SU-DHL-6 (cell line): ENCODE measurements at regions not wholly inside any gene's neighbourhood (a gene's known extent, or its start where the extent isn't known, plus 50 kb on each side); places are given as distances from the start of the nearest gene placed in this dataset.

Source experiments
- H2AFZ ChIP-seq: fragments of 200-600 bp; sonication (generic); 2 replicates; pipeline ENCODE4 v1.6.1; 2014; ENCODE audit warnings: low read depth, mild to moderate bottlenecking, moderate library complexity, mixed read lengths, antibody characterized with exemption, low read length; ENCODE audit not compliant: severe bottlenecking
- H3F3A ChIP-seq: fragments of 200-600 bp; shearing (Covaris generic); 2 replicates; pipeline ENCODE4 v1.6.0; 2016; ENCODE audit warnings: antibody characterized with exemption, mild to moderate bottlenecking; ENCODE audit not compliant: insufficient read depth
- H3K27ac ChIP-seq: fragments of 200-600 bp; sonication (generic); 2 replicates; pipeline ENCODE4 v1.5.1; 2016; ENCODE audit warnings: low read depth, mild to moderate bottlenecking, low read length, moderate library complexity, mixed read lengths
- H3K27me3 ChIP-seq: fragments of 200-600 bp; sonication (generic), shearing (Covaris generic); 2 replicates; pipeline ENCODE4 v1.6.0; 2014; ENCODE audit warnings: mild to moderate bottlenecking, low read length
- H3K36me3 ChIP-seq: fragments of 200-600 bp; sonication (generic); 2 replicates; pipeline ENCODE4 v1.6.1; 2014; ENCODE audit warnings: mild to moderate bottlenecking, low read length, mixed read lengths
- H3K4me2 ChIP-seq: fragments of 300-600, 200-600 bp; shearing (Covaris generic), sonication (generic); 2 replicates; pipeline ENCODE4 v1.6.0; 2014; ENCODE audit warnings: low read length, low read depth, mild to moderate bottlenecking; ENCODE audit not compliant: poor library complexity, severe bottlenecking
- H3K4me3 ChIP-seq: fragments of 200-600 bp; sonication (generic); 2 replicates; pipeline ENCODE4 v1.5.1; 2014; ENCODE audit warnings: antibody characterized with exemption, low read length, mild to moderate bottlenecking, mixed read lengths; ENCODE audit not compliant: insufficient read depth, poor library complexity, severe bottlenecking
- H3K79me2 ChIP-seq: fragments of 200-600 bp; sonication (generic); 2 replicates; pipeline ENCODE4 v1.6.1; 2014; ENCODE audit warnings: mild to moderate bottlenecking, low read length, moderate library complexity; ENCODE audit not compliant: insufficient read depth
- H3K9ac ChIP-seq: fragments of 200-600 bp; sonication (generic); 2 replicates; pipeline ENCODE4 v1.7.0; 2014; ENCODE audit warnings: mild to moderate bottlenecking, low read length
- H3K9me2 ChIP-seq: fragments of 200-600 bp; sonication (generic); replicated peaks from 2 replicates; pipeline ENCODE4 v1.6.1; 2014; ENCODE audit warnings: low read length; ENCODE audit not compliant: insufficient read depth
- H3K9me3 ChIP-seq: fragments of 200-600 bp; sonication (generic); 2 replicates; pipeline ENCODE4 v1.6.1; 2014; ENCODE audit warnings: low read length, mixed read lengths; ENCODE audit not compliant: insufficient read depth
- H4K20me1 ChIP-seq: fragments of 200-600 bp; sonication (generic); 2 replicates; pipeline ENCODE4 v1.6.1; 2014; ENCODE audit warnings: low read depth, mild to moderate bottlenecking, antibody characterized with exemption, low read length, moderate library complexity, mixed read lengths
- CTCF ChIP-seq: fragments of 200-600 bp; sonication (generic); IDR thresholded peaks from one replicate; pipeline ENCODE4 v1.5.1; 2017; ENCODE audit warnings: antibody characterized with exemption, mild to moderate bottlenecking, low read length, moderate library complexity; ENCODE audit not compliant: insufficient read depth, poor library complexity, severe bottlenecking
- EZH2phosphoT487 ChIP-seq: fragments of 200-600 bp; sonication (generic), shearing (Covaris generic); conservative IDR thresholded peaks from 2 replicates; pipeline ENCODE4 v1.6.1; 2018; ENCODE audit warnings: mild to moderate bottlenecking, antibody characterized with exemption, low read length, moderate library complexity, mixed read lengths

- H2AFZ ChIP-seq = no peak overlapping the region
- H3K9me3 ChIP-seq = no peaks in the 10 kb centered on the region
- H3K4me2 ChIP-seq = no peak overlapping the region
- no peak overlapping the region for H3K9ac ChIP-seq
- no peaks in the 10 kb centered on the region for H4K20me1 ChIP-seq
- no peaks in the 10 kb centered on the region for H3K36me3 ChIP-seq
- TF ChIP-seq CTCF = no peak
- TF ChIP-seq EZH2phosphoT487 = no peak
- H3K79me2 ChIP-seq = no peaks in the 10 kb centered on the region
- no peaks in the 10 kb centered on the region for H3K9me2 ChIP-seq
- H3K4me3 ChIP-seq = no peak overlapping the region
- H3K27ac ChIP-seq = no peak overlapping the region
- H3K27me3 ChIP-seq = no peaks in the 10 kb centered on the region
- H3F3A ChIP-seq = no peaks in the 10 kb centered on the region
These were observed 261.7 kb upstream of the GNPDA2 start for GRCh38 chr4:44988011-44988410.

GRCh38 chr4:44985938-44986337, 259.6 kb upstream of the GNPDA2 start:
- no peak overlapping the region for H3K4me2 ChIP-seq
- no peaks in the 10 kb centered on the region for H3K27me3 ChIP-seq
- H2AFZ ChIP-seq = no peak overlapping the region
- no peaks in the 10 kb centered on the region for H3K36me3 ChIP-seq
- no peaks in the 10 kb centered on the region for H3K79me2 ChIP-seq
- no peak overlapping the region for H3K27ac ChIP-seq
- no peak for TF ChIP-seq CTCF
- TF ChIP-seq EZH2phosphoT487 = no peak
- no peak overlapping the region for H3K4me3 ChIP-seq
- H4K20me1 ChIP-seq = no peaks in the 10 kb centered on the region
- H3K9me2 ChIP-seq = no peaks in the 10 kb centered on the region
- no peaks in the 10 kb centered on the region for H3F3A ChIP-seq
- H3K9me3 ChIP-seq = no peaks in the 10 kb centered on the region
- no peak overlapping the region for H3K9ac ChIP-seq

- H3K27ac ChIP-seq = no peak overlapping the region
- H3K9ac ChIP-seq = no peak overlapping the region
- no peaks in the 10 kb centered on the region for H3K9me2 ChIP-seq
- no peak overlapping the region for H2AFZ ChIP-seq
- no peaks in the 10 kb centered on the region for H3K27me3 ChIP-seq
- no peak overlapping the region for H3K4me2 ChIP-seq
- no peaks in the 10 kb centered on the region for H3K79me2 ChIP-seq
- H3K4me3 ChIP-seq = no peak overlapping the region
- H4K20me1 ChIP-seq = no peaks in the 10 kb centered on the region
- H3F3A ChIP-seq = no peaks in the 10 kb centered on the region
- no peaks in the 10 kb centered on the region for H3K36me3 ChIP-seq
- no peaks in the 10 kb centered on the region for H3K9me3 ChIP-seq
- no peak for TF ChIP-seq CTCF
- no peak for TF ChIP-seq EZH2phosphoT487
These were observed 258.8 kb upstream of the GNPDA2 start for GRCh38 chr4:44985152-44985551.

- H3K4me3 ChIP-seq = no peak overlapping the region
- no peaks in the 10 kb centered on the region for H3K79me2 ChIP-seq
These were observed 257.7 kb upstream of the GNPDA2 start for GRCh38 chr4:44984083-44984482.

More at GRCh38 chr4:44984083-44984482, 257.7 kb upstream of the GNPDA2 start:
- Histone ChIP-seq H2AFZ (no peak overlapping the region), H3F3A (no peaks in the 10 kb centered on the region), H3K27me3 (no peaks in the 10 kb centered on the region), H3K9ac (no peak overlapping the region), H4K20me1 (no peaks in the 10 kb centered on the region), H3K4me2 (no peak overlapping the region), H3K27ac (no peak overlapping the region), H3K9me3 (no peaks in the 10 kb centered on the region), H3K36me3 (no peaks in the 10 kb centered on the region), H3K9me2 (no peaks in the 10 kb centered on the region)
- TF ChIP-seq EZH2phosphoT487 = no peak
- no peak for TF ChIP-seq CTCF
